H9 (cell line): ENCODE measurements at regions not wholly inside any gene's neighbourhood (a gene's known extent, or its start where the extent isn't known, plus 50 kb on each side); places are given as distances from the start of the nearest gene placed in this dataset.

Experiments used
- DNase-seq: peaks from one replicate; pipeline ENCODE4 v3.0.0-alpha.2; 2017
- H2AFZ ChIP-seq: one replicate; pipeline ENCODE4 v1.6.1; 2013; ENCODE audit warnings: mild to moderate bottlenecking, low read length, control low read depth, moderate library complexity
- H2AK5ac ChIP-seq: 2 replicates; pipeline ENCODE4 v1.6.1; 2013; ENCODE audit warnings: low read length, control low read depth, mixed read lengths; ENCODE audit not compliant: insufficient read length
- H2BK120ac ChIP-seq: one replicate; pipeline ENCODE4 v1.6.1; 2013; ENCODE audit warnings: low read depth, mild to moderate bottlenecking, low read length, control low read depth, inconsistent platforms; ENCODE audit not compliant: poor library complexity, severe bottlenecking
- H2BK12ac ChIP-seq: 2 replicates; pipeline ENCODE4 v1.6.1; 2013; ENCODE audit warnings: low read length, control low read depth, mixed read lengths, low read depth; ENCODE audit not compliant: insufficient read length
- H2BK15ac ChIP-seq: 2 replicates; pipeline ENCODE4 v1.6.1; 2013; ENCODE audit warnings: low read depth, low read length, control low read depth
- H2BK20ac ChIP-seq: one replicate; pipeline ENCODE4 v1.6.1; 2013; ENCODE audit warnings: low read depth, mild to moderate bottlenecking, low read length, control low read depth, inconsistent platforms; ENCODE audit not compliant: poor library complexity, severe bottlenecking
- H2BK5ac ChIP-seq: 2 replicates; pipeline ENCODE4 v1.6.1; 2013; ENCODE audit warnings: low read length, control low read depth, mixed read lengths; ENCODE audit not compliant: insufficient read length
- H3K14ac ChIP-seq: 2 replicates; pipeline ENCODE4 v1.6.1; 2013; ENCODE audit warnings: low read length, control low read depth; ENCODE audit not compliant: insufficient read depth
- H3K18ac ChIP-seq: 2 replicates; pipeline ENCODE4 v1.6.1; 2013; ENCODE audit warnings: low read depth, mild to moderate bottlenecking, mixed read lengths, low read length, control low read depth; ENCODE audit not compliant: insufficient read length
- H3K23ac ChIP-seq: 2 replicates; pipeline ENCODE4 v1.6.1; 2013; ENCODE audit warnings: low read length, control low read depth, mixed read lengths, low read depth; ENCODE audit not compliant: insufficient read length
- H3K23me2 ChIP-seq: 2 replicates; pipeline ENCODE4 v1.6.1; 2013; ENCODE audit warnings: low read depth, mild to moderate bottlenecking, mixed read lengths, low read length, control low read depth; ENCODE audit not compliant: insufficient read length, poor library complexity, severe bottlenecking
- H3K27ac ChIP-seq: 2 replicates; pipeline ENCODE4 v1.5.1; 2013; ENCODE audit warnings: low read length, control low read depth, mixed read lengths, low read depth; ENCODE audit not compliant: insufficient read length
- H3K27me3 ChIP-seq: 2 replicates; pipeline ENCODE4 v1.6.1; 2013; ENCODE audit warnings: low read length, control low read depth, inconsistent platforms; ENCODE audit not compliant: insufficient read depth
- H3K4ac ChIP-seq: 2 replicates; pipeline ENCODE4 v1.6.1; 2013; ENCODE audit warnings: low read depth, mild to moderate bottlenecking, control low read depth, inconsistent platforms, low read length, moderate library complexity
- H3K4me1 ChIP-seq: 2 replicates; pipeline ENCODE4 v1.6.1; 2013; ENCODE audit warnings: low read length, control low read depth, inconsistent platforms; ENCODE audit not compliant: insufficient read depth
- H3K4me2 ChIP-seq: 2 replicates; pipeline ENCODE4 v1.6.1; 2013; ENCODE audit warnings: low read length, control low read depth, mixed read lengths; ENCODE audit not compliant: insufficient read length, insufficient read depth
- H3K56ac ChIP-seq: 2 replicates; pipeline ENCODE4 v1.6.1; 2013; ENCODE audit warnings: low read depth, mild to moderate bottlenecking, mixed read lengths, low read length, control low read depth; ENCODE audit not compliant: insufficient read length
- H3K79me1 ChIP-seq: 2 replicates; pipeline ENCODE4 v1.6.1; 2013; ENCODE audit warnings: low read depth, mild to moderate bottlenecking, moderate library complexity, low read length, control low read depth, inconsistent platforms; ENCODE audit not compliant: insufficient read depth, poor library complexity, severe bottlenecking
- H3K79me2 ChIP-seq: 2 replicates; pipeline ENCODE4 v1.6.1; 2013; ENCODE audit warnings: low read length, control low read depth, inconsistent platforms; ENCODE audit not compliant: insufficient read depth
- H3K9ac ChIP-seq: 2 replicates; pipeline ENCODE4 v1.6.1; 2013; ENCODE audit warnings: low read length, control low read depth, mixed read lengths; ENCODE audit not compliant: insufficient read length; ENCODE audit errors: extremely low read depth
- H3K9me3 ChIP-seq: one replicate; pipeline ENCODE4 v1.6.1; 2013; ENCODE audit warnings: low read depth, low read length, inconsistent platforms; ENCODE audit not compliant: control insufficient read depth
- H3T11ph ChIP-seq: one replicate; pipeline ENCODE4 v1.6.1; 2013; ENCODE audit warnings: mild to moderate bottlenecking, low read length, control low read depth, inconsistent platforms
- H4K20me1 ChIP-seq: one replicate; pipeline ENCODE4 v1.6.1; 2013; ENCODE audit not compliant: control insufficient read depth, insufficient read length, insufficient read depth
- H4K5ac ChIP-seq: 2 replicates; pipeline ENCODE4 v1.6.1; 2013; ENCODE audit warnings: low read depth, mild to moderate bottlenecking, mixed read lengths, low read length, control low read depth; ENCODE audit not compliant: insufficient read length
- H4K8ac ChIP-seq: replicated peaks from 2 replicates; pipeline ENCODE4 v1.6.1; 2013; ENCODE audit warnings: low read length, control low read depth, mixed read lengths, low read depth; ENCODE audit not compliant: insufficient read length
- H4K91ac ChIP-seq: 2 replicates; pipeline ENCODE4 v1.6.1; 2013; ENCODE audit warnings: low read depth, mild to moderate bottlenecking, moderate library complexity, mixed read lengths, low read length, control low read depth; ENCODE audit not compliant: insufficient read length
- H3K27ac Mint-ChIP-seq, 3 experiments: 2 replicates in 2 of 3; 3 replicates in 1 of 3; pipeline ENCODE4 v1.8.0; 2020 to 2021; ENCODE audit warnings: mixed read lengths in 3 of 3, mild to moderate bottlenecking in 1 of 3, moderate library complexity in 1 of 3
- H3K27me3 Mint-ChIP-seq: 2 replicates; pipeline ENCODE4 v1.8.0; 2021; ENCODE audit warnings: low read depth, mild to moderate bottlenecking, moderate library complexity, mixed read lengths
- H3K36me3 Mint-ChIP-seq, 3 experiments: 2 replicates in 2 of 3; 3 replicates in 1 of 3; pipeline ENCODE4 v1.8.0; 2020 to 2021; ENCODE audit warnings: low read depth in 3 of 3, mixed read lengths in 3 of 3; ENCODE audit not compliant: insufficient read depth in 1 of 3
- H3K4me1 Mint-ChIP-seq, 2 experiments: 2 replicates each; pipeline ENCODE4 v1.8.0; 2020; ENCODE audit warnings: mixed read lengths in 2 of 2
- H3K4me3 Mint-ChIP-seq, 2 experiments: 2 replicates in 1 of 2; 3 replicates in 1 of 2; pipeline ENCODE4 v1.8.0; 2020 to 2021; ENCODE audit warnings: mild to moderate bottlenecking in 2 of 2, mixed read lengths in 2 of 2, moderate library complexity in 1 of 2
- H3K9me3 Mint-ChIP-seq, 2 experiments: 2 replicates in 1 of 2; 3 replicates in 1 of 2; pipeline ENCODE4 v1.8.0; 2020; ENCODE audit warnings: mild to moderate bottlenecking in 2 of 2, mixed read lengths in 2 of 2, moderate library complexity in 1 of 2
- CTCF ChIP-seq: fragments of 200-600 bp; sonication (generic); conservative IDR thresholded peaks from 3 replicates; pipeline ENCODE4 v1.8.0; 2021; ENCODE audit warnings: antibody characterized with exemption, mild to moderate bottlenecking

GRCh38 chr2:51718881-51719280 lies 686.9 kb upstream of the NRXN1 start:
- Histone ChIP-seq H3K79me2 (no peaks in the 10 kb centered on the region), H2AK5ac (no peak overlapping the region), H3K27me3 (no peaks in the 10 kb centered on the region), H4K8ac (no peak overlapping the region), H2BK5ac (no peak overlapping the region), H4K5ac (no peak overlapping the region), H3K4ac (no peak overlapping the region), H2BK120ac (no peak overlapping the region), H2BK20ac (no peak overlapping the region), H4K91ac (no peak overlapping the region), H3K23ac (no peak overlapping the region), H3K79me1 (no peaks in the 10 kb centered on the region), H4K20me1 (no peaks in the 10 kb centered on the region), H3K14ac (no peak overlapping the region), H3K4me2 (no peak overlapping the region), H3T11ph (no peak overlapping the region), H3K9ac (no peak overlapping the region), H3K27ac (no peak overlapping the region), H3K9me3 (no peaks in the 10 kb centered on the region), H3K56ac (no peak overlapping the region), H3K23me2 (no peaks in the 10 kb centered on the region), H3K18ac (no peak overlapping the region), H2BK12ac (no peak overlapping the region), H3K4me1 (no peaks in the 10 kb centered on the region), H2AFZ (no peak overlapping the region), H2BK15ac (no peak overlapping the region)
- DNase-seq = no peak
- no peak overlapping the region for H3K27ac Mint-ChIP-seq
- no peak overlapping the region for H3K4me3 Mint-ChIP-seq
- H3K9me3 Mint-ChIP-seq = peaks cover 2% of the 10 kb centered on the region in 2 experiments; a peak in 4 of 5 replicates
- no peaks in the 10 kb centered on the region for H3K27me3 Mint-ChIP-seq
- no peak for TF ChIP-seq CTCF
- H3K36me3 Mint-ChIP-seq = peaks cover 0 to 3% (median 2%) of the 10 kb centered on the region in 3 experiments; a peak in 3 of 7 replicates
- H3K4me1 Mint-ChIP-seq = no peaks in the 10 kb centered on the region
